ENCODE measurements at regions not wholly inside any gene's neighbourhood (a gene's known extent, or its start where the extent isn't known, plus 50 kb on each side); places are given as distances from the start of the nearest gene placed in this dataset.
"Not testable (repeated sequence)": the region's sequence is repeated elsewhere in the genome, so short reads cannot be mapped to it uniquely, and the experiment has no call there.

- no peak for DNase-seq
These were observed 442.4 kb downstream of the FRK start for GRCh38 chr6:115618256-115618655.

- no peak for DNase-seq
These were observed 443.7 kb downstream of the FRK start for GRCh38 chr6:115617031-115617430.

- DNase-seq = no peak
These were observed 447.2 kb downstream of the FRK start for GRCh38 chr6:115613488-115613887.

GRCh38 chr6:115612796-115613479 lies 447.8 kb downstream of the FRK start:
- no peak for DNase-seq

- no peak for DNase-seq
These were observed 448.5 kb downstream of the FRK start for GRCh38 chr6:115612216-115612615.

- DNase-seq = no peak
These were observed 450.0 kb downstream of the FRK start for GRCh38 chr6:115610696-115611095.

GRCh38 chr6:115609111-115609510 lies 451.6 kb downstream of the FRK start:
- no peak for DNase-seq

GRCh38 chr6:115602466-115602865 lies 458.2 kb downstream of the FRK start:
- DNase-seq = no peak

- DNase-seq = no peak
These were observed 459.2 kb downstream of the FRK start for GRCh38 chr6:115601509-115601908.

GRCh38 chr6:115601064-115601463 lies 459.6 kb downstream of the FRK start:
- no peak for DNase-seq

- peak in 1 of 2 experiments; percentile 15 for DNase-seq
These were observed 465.8 kb downstream of the FRK start for GRCh38 chr6:115594891-115595290.

- DNase-seq = no peak
These were observed 468.7 kb downstream of the FRK start for GRCh38 chr6:115592025-115592424.

GRCh38 chr6:115589072-115589471 lies 471.6 kb downstream of the FRK start:
- DNase-seq = not testable (repeated sequence)

- no peak for DNase-seq
These were observed 477.4 kb downstream of the FRK start for GRCh38 chr6:115583290-115583689.

- DNase-seq = no peak
These were observed 478.3 kb downstream of the FRK start for GRCh38 chr6:115582386-115582785.

- DNase-seq = not testable (repeated sequence)
These were observed 481.1 kb downstream of the FRK start for GRCh38 chr6:115579565-115579964.

GRCh38 chr6:115577270-115577669 lies 483.4 kb downstream of the FRK start:
- DNase-seq = no peak

- no peak for DNase-seq
These were observed 485.4 kb downstream of the FRK start for GRCh38 chr6:115575285-115575684.

- no peak for DNase-seq
These were observed 486.8 kb downstream of the FRK start for GRCh38 chr6:115573861-115574260.

GRCh38 chr6:115570331-115570730 lies 490.4 kb downstream of the FRK start:
- DNase-seq = no peak

GRCh38 chr6:115554060-115554459 lies 506.6 kb downstream of the FRK start:
- no peak for DNase-seq

GRCh38 chr6:115551527-115551926 lies 509.2 kb downstream of the FRK start:
- DNase-seq = no peak

- DNase-seq = no peak
These were observed 515.1 kb downstream of the FRK start for GRCh38 chr6:115545672-115545986.

- DNase-seq = no peak
These were observed 515.7 kb downstream of the FRK start for GRCh38 chr6:115544765-115545671.
